CD4-positive, alpha-beta T cell treated with Interleukin-17A for 4 hours (primary cell): ENCODE measurements at regions not wholly inside any gene's neighbourhood (a gene's known extent, or its start where the extent isn't known, plus 50 kb on each side); places are given as distances from the start of the nearest gene placed in this dataset.

Experiments used
- DNase-seq: peaks from one replicate; pipeline ENCODE4 v3.0.0-alpha.2; 2020; ENCODE audit warnings: mixed read lengths

DNA sequence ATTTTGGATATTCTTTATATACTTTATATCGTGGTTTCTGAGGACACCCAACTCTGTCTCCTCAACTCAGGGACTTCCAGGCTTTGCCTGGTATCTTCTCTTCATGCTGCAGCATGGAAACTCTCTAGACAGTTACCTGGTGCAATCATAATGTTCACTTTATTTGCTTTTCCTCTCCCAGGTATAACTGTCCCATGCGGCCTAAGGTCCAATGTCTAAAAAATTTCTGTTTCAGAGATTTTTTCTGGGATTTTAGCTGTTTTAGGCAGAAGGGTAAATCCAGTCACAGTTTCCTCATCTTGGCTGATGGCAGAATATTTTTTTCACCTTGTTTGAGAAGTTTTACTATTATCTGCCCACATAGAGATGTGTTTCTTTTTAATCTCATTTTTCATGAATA is 139.9 kb upstream of the KCNMB2 start:
- no peak for DNase-seq

DNA sequence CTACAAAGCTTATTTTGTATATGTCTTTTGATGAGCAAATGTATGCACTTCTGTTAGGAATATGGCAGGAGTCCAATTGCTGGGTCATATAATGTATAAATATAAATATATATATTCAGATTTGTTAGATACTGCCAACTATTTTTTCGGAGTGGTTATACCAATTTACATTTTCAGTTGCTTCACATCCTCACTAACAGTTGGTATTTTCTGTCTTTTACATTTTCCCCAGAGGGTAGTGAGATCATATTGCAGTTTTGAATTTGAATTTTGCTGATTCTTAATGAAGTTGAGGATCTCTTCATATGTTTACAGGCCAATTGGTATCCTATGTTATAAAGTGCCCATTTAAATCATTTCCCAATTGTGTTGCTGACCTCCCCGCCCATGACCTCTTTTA is 139.0 kb upstream of the KCNMB2 start:
- DNase-seq, result no peak

DNA sequence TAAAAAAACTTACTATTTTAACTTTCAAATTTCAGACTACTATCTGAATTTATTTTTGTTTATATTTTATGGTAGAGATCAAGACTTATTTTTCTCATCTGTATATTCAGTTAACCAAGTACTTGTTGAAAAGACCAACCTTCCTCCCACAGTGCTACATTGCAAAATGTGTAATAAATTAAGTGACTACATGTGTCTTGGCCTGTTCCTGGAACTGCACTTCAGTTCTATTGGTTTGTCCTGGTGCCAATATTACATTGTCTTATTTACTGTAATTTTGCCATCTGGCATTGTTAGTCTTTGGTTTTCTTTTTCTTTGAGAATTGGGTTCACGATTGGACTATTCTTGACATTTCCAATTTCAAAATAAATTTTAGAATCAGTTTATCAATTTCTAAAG is 138.4 kb upstream of the KCNMB2 start:
- no peak for DNase-seq

DNA sequence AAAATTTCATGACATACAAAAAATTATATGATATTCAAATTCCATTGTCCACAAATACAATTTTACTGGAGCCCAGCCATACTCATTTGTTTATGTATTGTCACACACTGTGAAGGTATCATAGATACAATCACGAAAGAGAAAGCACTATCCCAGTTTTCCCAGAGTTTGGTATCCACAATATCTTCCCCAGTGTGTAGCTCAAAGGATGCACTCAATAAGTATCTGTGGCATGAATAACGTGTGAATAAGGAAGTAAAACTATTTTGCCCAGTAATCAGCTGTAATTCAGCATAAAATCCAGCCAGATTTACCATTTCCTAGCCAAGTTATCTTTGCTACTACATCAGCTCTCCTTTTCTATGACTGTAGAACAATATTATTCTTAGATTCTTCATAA is 131.3 kb upstream of the KCNMB2 start:
- no peak for DNase-seq

DNA sequence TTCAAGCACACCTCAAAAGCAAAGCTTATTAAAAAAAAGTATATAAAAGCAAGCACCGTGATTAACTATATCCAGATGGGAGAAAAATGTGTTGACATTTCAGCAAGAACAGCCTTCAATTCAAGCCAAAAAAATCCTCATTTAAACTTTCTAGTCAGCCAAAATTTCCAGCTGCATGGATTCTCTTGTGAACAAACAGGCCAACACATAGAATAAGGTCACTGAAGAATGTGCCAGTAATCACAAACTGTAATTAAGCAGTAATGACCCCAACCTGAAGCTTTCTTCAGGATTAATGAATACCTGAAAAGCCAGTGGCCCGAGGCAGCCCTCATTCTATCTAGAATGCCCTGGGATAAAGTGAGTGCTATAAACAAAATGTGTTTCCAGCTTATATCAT is 130.7 kb upstream of the KCNMB2 start:
- no peak for DNase-seq

DNA sequence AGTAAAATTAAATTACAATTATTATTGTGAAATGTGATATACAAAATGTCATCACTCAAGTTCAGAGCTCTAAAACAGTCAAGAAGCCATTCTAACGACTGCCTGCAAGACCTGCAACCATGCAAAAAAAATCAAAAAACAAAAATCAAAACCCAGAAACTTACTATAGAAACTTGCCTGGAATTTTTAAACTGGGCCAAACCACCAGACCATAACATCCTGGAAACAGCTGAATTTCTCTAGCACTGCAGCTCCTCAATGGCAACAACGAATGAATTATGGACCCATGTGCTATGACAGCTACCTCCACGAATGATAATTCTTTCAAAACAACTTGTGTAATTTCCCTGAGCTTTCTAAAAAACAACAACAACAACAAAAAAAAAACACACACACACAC is 130.0 kb upstream of the KCNMB2 start:
- DNase-seq, result no peak

- DNase-seq, result no peak
These were observed 120.9 kb upstream of the KCNMB2 start for GRCh38 chr3:178415384-178415783.

- no peak for DNase-seq
These were observed 118.5 kb upstream of the KCNMB2 start for GRCh38 chr3:178417736-178418135.

GRCh38 chr3:178419071-178419470 is 117.2 kb upstream of the KCNMB2 start:
- no peak for DNase-seq

DNA sequence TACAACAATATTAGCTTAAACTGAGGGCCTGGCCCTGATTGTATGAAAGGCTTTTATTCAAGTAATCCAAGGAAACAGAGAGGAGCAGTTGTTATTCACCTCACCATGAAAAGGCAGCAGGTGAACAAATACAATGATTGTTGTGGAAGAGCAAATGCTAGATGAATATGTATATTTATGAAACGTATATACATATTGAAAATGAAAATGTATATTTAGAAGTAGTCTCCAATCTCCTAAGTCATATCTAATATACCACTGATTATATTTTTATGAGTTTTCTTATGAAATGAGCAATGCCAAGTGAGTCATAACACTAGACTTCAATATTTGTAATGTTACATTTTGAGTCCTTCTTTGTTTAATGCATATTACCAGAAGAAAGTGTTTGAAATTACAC is 116.2 kb upstream of the KCNMB2 start:
- DNase-seq, result no peak

DNA sequence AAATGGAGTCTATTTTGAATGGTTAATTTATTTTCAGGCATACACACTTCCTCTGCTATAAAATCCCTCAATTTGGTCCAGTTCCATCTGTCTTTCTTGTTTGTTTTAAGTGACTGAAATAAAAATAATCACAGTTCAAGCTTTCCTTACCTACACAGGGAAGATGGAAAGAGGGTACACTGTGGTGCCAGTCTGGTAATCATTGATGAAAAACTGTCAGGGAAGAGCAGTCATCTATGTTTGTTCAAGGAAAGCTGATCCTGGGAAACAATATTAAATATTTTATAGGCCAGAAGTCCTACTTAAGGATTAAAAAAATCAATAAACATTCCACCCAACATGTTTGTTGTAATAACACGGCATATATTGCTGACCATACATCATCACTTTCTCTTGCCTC is 115.2 kb upstream of the KCNMB2 start:
- no peak for DNase-seq

DNA sequence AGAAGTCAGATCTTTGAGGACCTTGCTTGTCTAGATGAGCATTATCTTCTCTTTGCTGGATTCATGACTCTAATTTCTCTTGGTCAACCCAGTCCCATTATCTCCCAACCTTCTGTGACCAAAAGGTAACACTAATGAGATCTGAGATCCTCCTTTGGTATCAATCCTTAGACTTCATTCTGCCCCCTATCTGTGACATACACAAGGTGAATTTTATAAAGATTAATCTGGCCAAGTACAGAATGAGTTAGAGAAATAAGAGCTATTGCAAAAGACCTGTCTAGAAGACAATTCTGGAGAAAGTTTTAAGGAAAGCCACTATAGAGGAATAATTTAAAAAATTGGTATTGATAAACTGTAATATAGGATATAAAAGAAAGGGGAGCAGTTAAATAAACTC is 113.8 kb upstream of the KCNMB2 start:
- DNase-seq, result no peak

DNA sequence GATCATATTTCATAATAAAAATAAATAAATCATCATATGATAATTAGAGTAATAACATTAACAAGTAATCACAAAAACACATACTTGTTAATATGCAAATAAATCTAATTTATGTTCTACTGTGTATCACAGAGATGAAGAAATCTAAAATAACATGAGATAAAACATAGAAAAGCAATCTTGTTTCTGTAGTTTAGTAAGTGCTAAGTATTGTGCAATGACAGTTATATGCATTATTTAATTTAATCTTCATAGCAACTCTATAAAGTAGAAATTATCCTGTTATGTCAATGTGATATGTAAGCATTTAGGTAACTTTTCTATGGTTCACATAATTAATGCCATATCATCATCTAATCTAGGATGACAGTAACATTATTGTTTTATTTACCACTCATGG is 108.2 kb upstream of the KCNMB2 start:
- no peak for DNase-seq

- DNase-seq, result no peak
These were observed 101.9 kb upstream of the KCNMB2 start for GRCh38 chr3:178434206-178434805.

DNA sequence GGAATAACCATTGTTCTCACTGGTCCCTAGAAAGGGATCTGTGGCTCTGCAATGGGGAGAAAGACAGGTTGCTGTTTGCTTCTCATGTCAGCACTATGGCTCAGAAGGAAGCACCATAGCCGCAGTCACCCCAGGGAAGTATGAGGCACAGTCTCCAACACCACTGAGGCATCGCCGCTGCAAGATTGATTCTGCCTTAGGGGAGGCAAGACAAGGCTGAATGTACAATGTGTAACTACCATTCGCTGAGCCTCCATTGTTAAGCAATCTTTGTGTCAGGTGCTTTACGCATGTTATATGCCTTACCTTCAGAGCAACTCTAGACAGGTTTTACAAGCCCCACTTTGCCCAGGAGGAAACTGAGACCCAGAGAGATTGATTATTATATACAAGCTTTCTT is 100.7 kb upstream of the KCNMB2 start:
- DNase-seq, result no peak

GRCh38 chr3:178436773-178437172 is 99.5 kb upstream of the KCNMB2 start:
- DNase-seq, result no peak

GRCh38 chr3:178437236-178437635 is 99.0 kb upstream of the KCNMB2 start:
- DNase-seq, result no peak

GRCh38 chr3:178439504-178439903 is 96.7 kb upstream of the KCNMB2 start:
- DNase-seq, result no peak

- DNase-seq, result no peak
These were observed 96.2 kb upstream of the KCNMB2 start for GRCh38 chr3:178440043-178440442.

GRCh38 chr3:178443634-178444033 is 92.6 kb upstream of the KCNMB2 start:
- no peak for DNase-seq

- DNase-seq, result no peak
These were observed 91.1 kb upstream of the KCNMB2 start for GRCh38 chr3:178445139-178445538.

DNA sequence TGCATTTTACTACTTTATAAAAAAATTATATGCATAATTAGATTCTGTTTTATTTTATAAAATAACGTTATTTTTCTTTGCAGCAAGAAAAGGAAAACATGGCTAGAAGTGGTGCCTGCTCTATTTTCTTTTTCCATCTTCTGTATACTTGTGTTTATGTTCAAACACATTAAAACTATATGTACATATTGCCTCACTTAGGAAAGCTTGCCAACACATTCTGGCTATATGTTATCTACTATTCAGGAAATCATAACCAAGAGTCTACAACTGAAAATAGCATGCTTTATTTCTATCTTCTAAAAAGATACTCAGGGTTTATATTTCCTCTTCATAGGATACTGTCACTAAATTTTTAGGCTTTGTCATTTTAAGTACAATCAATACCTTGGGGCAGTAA is 90.2 kb upstream of the KCNMB2 start:
- no peak for DNase-seq

DNA sequence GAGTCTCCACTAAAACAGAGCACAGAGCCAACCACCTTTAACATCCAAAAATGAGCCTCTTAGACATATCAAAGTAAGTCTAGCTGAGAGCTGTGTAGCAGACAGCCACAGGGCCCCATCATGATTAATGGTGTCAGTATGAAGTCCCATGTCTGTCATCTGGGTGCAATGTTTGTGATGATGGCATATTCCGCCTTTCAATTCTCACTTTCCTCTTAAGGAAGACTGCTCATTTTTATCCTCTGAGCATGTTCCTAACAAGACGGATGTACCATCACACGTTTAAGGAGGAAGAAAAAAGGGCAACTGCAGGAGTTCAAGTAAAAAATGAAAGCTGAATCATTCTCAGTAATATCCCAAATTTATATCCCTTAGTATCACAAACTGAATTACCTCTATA is 85.8 kb upstream of the KCNMB2 start:
- DNase-seq, result no peak

- no peak for DNase-seq
These were observed 84.4 kb upstream of the KCNMB2 start for GRCh38 chr3:178451799-178452198.

DNA sequence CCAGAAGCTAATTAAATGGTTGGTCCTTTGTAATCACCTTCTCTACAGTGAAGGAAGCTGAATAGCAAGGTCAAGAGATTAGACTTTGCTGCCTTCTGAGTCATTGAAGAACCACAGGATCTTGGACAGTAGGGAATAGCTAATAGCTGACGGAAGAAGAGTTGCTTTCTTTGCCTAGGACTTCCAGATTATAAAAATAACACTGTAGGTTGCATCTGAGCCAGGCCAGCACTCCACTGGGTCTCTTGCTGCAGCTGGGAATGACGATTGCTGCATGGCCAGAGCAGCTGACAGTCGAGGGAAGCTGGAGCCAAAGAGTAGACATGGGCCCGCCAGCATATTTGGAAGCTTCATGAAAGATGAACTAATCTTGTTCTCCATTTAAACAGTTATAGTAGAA is 81.5 kb upstream of the KCNMB2 start:
- DNase-seq, result no peak

DNA sequence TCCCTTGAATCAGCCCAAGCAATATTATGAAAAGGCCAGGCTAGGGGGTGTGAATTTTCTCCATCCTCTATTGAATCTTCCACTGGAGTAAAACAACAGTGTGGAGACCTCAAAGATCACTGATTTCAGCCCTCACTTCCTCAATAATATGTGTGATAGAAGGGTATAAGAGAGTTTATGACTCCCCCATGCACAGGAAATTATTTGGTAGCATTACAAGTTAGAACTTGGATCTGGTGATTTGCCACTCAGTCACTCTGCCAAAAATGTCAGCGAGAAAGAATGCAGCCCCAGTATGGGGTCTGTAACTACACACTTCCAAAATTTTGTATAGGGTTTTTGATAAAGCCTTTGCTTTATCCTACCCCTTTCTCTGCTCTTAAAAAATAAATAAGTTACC is 81.0 kb upstream of the KCNMB2 start:
- no peak for DNase-seq
